ENCODE measurements at regions not wholly inside any gene's neighbourhood (a gene's known extent, or its start where the extent isn't known, plus 50 kb on each side); places are given as distances from the start of the nearest gene placed in this dataset.
"Not testable (repeated sequence)": the region's sequence is repeated elsewhere in the genome, so short reads cannot be mapped to it uniquely, and the experiment has no call there.

DNA sequence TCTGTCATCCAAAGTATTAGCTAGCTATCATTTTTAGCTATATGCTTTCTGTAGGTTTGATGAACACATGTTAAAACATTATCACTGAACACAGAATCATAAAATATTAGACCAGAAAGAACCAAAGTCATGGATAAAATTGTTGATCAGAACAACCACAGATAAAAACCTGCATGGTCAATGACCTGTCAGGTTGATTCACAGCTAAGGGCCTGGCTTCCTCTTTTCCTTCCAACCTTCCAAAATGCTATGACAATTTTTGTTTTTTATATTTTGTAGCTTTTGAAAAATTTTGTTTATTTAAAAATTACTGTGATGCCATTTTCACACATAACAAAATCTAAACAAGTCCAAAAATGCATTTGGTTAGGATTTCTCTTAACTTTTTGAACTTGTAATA lies 444.4 kb upstream of the CHRM2 start:
- no peaks in the 10 kb centered on the region for H3K36me3 ChIP-seq
- TF ChIP-seq POLR2A (IDR thresholded peaks at IDR 0.05) (no peak), CTCF (IDR thresholded peaks at IDR 0.05) (no peak)
- no peaks in the 10 kb centered on the region for H3K9me3 ChIP-seq
- ATAC-seq (no peak), DNase-seq (no peak)
- no peaks in the 10 kb centered on the region for H3K27me3 ChIP-seq
- H3K4me3 ChIP-seq: no peak overlapping the region
- no peak overlapping the region for H3K27ac ChIP-seq
- intact Hi-C loops (cut with DNase I): no loop called here
- no peaks in the 10 kb centered on the region for H3K4me1 ChIP-seq

GRCh38 chr7:136419740-136420139 lies 442.6 kb upstream of the MTPN start:
- H3K9me3 ChIP-seq; H3K27ac ChIP-seq; DNase-seq; H3K4me1 ChIP-seq; H3K4me3 ChIP-seq; intact Hi-C loops (cut with DNase I); H3K36me3 ChIP-seq; ATAC-seq; H3K27me3 ChIP-seq: not testable (repeated sequence)
- WGBS (ENCODE audit: insufficient coverage, low coverage, low lambda C conversion rate, missing lambda C conversion rate): no CpG with 5 or more reads among the region's 21 CpGs

GRCh38 chr7:136412952-136413351 lies 435.8 kb upstream of the MTPN start:
- H3K36me3 ChIP-seq: no peaks in the 10 kb centered on the region
- no peak overlapping the region for H3K27ac ChIP-seq
- ATAC-seq (no peak), DNase-seq (no peak)
- H3K4me1 ChIP-seq: no peaks in the 10 kb centered on the region
- WGBS (ENCODE audit: insufficient coverage, low coverage, low lambda C conversion rate, missing lambda C conversion rate): 20% methylated on average over 1 of the region's 3 CpGs
- intact Hi-C loops (cut with DNase I): no loop called here
- TF ChIP-seq CTCF (IDR thresholded peaks at IDR 0.05) (no peak), POLR2A (IDR thresholded peaks at IDR 0.05) (no peak)
- no peaks in the 10 kb centered on the region for H3K9me3 ChIP-seq
- no peaks in the 10 kb centered on the region for H3K27me3 ChIP-seq
- H3K4me3 ChIP-seq: no peak overlapping the region

GRCh38 chr7:136405931-136406777 lies 429.0 kb upstream of the MTPN start:
- ATAC-seq: peak; percentile 84 to 91 (median 86)
- H3K4me1 ChIP-seq: no peaks in the 10 kb centered on the region
- no peaks in the 10 kb centered on the region for H3K27me3 ChIP-seq
- no peak overlapping the region for H3K4me3 ChIP-seq
- intact Hi-C loops (cut with DNase I): no loop called here
- WGBS (ENCODE audit: insufficient coverage, low coverage, low lambda C conversion rate, missing lambda C conversion rate): 22% methylated on average over 16 of the region's 17 CpGs
- no peaks in the 10 kb centered on the region for H3K36me3 ChIP-seq
- no peak overlapping the region for H3K27ac ChIP-seq
- no peaks in the 10 kb centered on the region for H3K9me3 ChIP-seq
- TF ChIP-seq POLR2A (IDR thresholded peaks at IDR 0.05) (no peak), CTCF (IDR thresholded peaks at IDR 0.05) (peak; percentile 52 to 72 (median 68))
- peak in 1 of 3 donors; percentile 42 for DNase-seq

DNA sequence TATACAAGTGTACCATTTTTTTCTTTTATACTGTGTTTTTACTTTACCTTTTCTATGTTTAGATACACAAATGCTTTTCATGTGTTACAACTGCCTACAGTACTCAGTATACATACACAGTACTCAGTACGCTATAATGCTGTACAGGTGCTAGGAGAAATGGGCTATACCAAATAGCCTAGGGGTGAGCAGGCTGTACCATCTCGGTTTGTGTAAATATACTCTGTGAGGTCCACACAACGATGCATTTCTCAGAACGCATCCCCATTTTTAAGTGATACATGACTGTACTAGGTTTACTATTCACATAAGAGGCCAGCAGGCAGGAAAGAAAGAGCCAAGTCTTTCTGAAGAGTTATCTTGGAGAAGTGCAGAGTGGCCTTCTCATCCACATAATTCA lies 426.4 kb upstream of the MTPN start:
- intact Hi-C loops (cut with DNase I): no loop called here
- TF ChIP-seq CTCF (IDR thresholded peaks at IDR 0.05) (no peak), POLR2A (IDR thresholded peaks at IDR 0.05) (no peak)
- DNase-seq (no peak), ATAC-seq (no peak)
- Histone ChIP-seq H3K4me3 (no peak overlapping the region), H3K27me3 (no peaks in the 10 kb centered on the region), H3K36me3 (no peaks in the 10 kb centered on the region), H3K27ac (no peak overlapping the region), H3K4me1 (no peaks in the 10 kb centered on the region), H3K9me3 (no peaks in the 10 kb centered on the region)
- 64% methylated on average over 4 of the region's 4 CpGs for WGBS (ENCODE audit: insufficient coverage, low coverage, low lambda C conversion rate, missing lambda C conversion rate)
